ENCODE measurements at regions not wholly inside any gene's neighbourhood (a gene's known extent, or its start where the extent isn't known, plus 50 kb on each side); places are given as distances from the start of the nearest gene placed in this dataset.

GRCh38 chr1:83508485-83509151 lies 490.3 kb downstream of the TTLL7 start:
- TF ChIP-seq CTCF (IDR thresholded peaks at IDR 0.05) = no peak
- no peak for TF ChIP-seq POLR2A (IDR thresholded peaks at IDR 0.05)
